Ovary (tissue), 7 donors: ENCODE measurements at regions not wholly inside any gene's neighbourhood (a gene's known extent, or its start where the extent isn't known, plus 50 kb on each side); places are given as distances from the start of the nearest gene placed in this dataset.

Source experiments
- DNase-seq, 5 donors: peaks; one replicate each; pipeline ENCODE4 v3.0.0-alpha.2; 2019 to 2020
- H3K27ac ChIP-seq, 2 donors: fragments of 200-600 bp; one replicate each; pipeline versions ENCODE4 v1.5.1 to v1.8.0; 2019 to 2022
- H3K27me3 ChIP-seq: fragments of 200-600 bp; one replicate; pipeline ENCODE4 v1.8.0; 2022
- H3K36me3 ChIP-seq: fragments of 200-600 bp; sonication (generic); one replicate; pipeline ENCODE4 v1.5.1; 2019
- H3K4me1 ChIP-seq: one replicate; pipeline ENCODE4 v1.8.1; 2013; ENCODE audit warnings: mild to moderate bottlenecking, moderate library complexity; ENCODE audit not compliant: insufficient read depth
- H3K4me3 ChIP-seq: fragments of 200-600 bp; sonication (generic); one replicate; pipeline ENCODE4 v1.5.1; 2017
- H3K9me3 ChIP-seq, 2 donors: fragments of 200-600 bp in 1 of 2; sonication (generic) in 1 of 2; one replicate each; pipeline versions ENCODE4 v1.5.1 to v1.8.1; 2013 to 2019; ENCODE audit warnings: mild to moderate bottlenecking in 1 of 2, moderate library complexity in 1 of 2
- EP300 ChIP-seq: sonication (generic); formaldehyde crosslinking; IDR thresholded peaks from one replicate; pipeline ENCODE4 v1.6.1; 2017; ENCODE audit warnings: antibody characterized with exemption
- POLR2A ChIP-seq: fragments of 450-650 bp; IDR thresholded peaks from one replicate; pipeline ENCODE4 v1.6.1; 2017; ENCODE audit warnings: antibody characterized with exemption, mild to moderate bottlenecking, moderate library complexity
- WGBS, 3 donors: extraction: QIAGEN DNeasy Blood & Tissue Kit in 1 of 3; methylation state at CpG; one replicate each; pipeline versions ENCODE4 v1.1.5 to v1.1.7; 2013 to 2017; 5-methylcytosine and 5-hydroxymethylcytosine counted together
- intact Hi-C, 4 donors: fragments of 100-400 bp; cut with DNase I; formaldehyde crosslinking; loops; one replicate each; pipeline versions ENCODE4 v1.11.0 to v1.15.1; 2022 to 2023
- TF ChIP-seq, protein P1 (sequence below), 3 donors: fragments of 450-650 bp in 2 of 3; fragments of 200-600 bp in 1 of 3; IDR thresholded peaks; one replicate each; pipeline versions ENCODE4 v1.5.1 to v1.8.0; 2016 to 2022; ENCODE audit warnings: antibody characterized with exemption in 3 of 3, mild to moderate bottlenecking in 1 of 3
- donor health status: DM: no; HTN: no; CAD: no; lungs with moderate emphysema.
- donor health status: DM: no; HTN: no; CAD: no.
- donor health status: Bipolar disorder and iron deficiency.
- donor health status: DM: no; HTN: no; CAD: no.
- donor health status: DM: yes; HTN: yes; CAD: no.

DNA sequence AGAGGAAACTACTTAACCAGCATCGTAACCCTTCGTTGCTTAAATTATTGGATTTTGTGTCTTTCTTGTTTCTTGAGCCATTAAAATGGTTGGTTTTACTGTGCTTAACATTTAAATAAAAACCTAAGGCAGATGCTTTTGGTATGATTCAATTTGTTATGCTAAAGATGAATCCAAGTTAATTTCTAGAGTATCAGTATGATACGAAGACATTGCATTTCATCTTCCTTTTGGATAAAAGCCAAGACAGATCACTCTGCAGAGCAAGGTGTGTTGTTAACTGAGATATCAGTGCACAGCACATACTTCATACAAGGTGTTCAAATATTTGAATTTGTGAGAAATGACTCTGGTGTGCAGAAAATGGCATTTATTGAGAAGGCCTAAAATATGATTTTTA lies 480.5 kb downstream of the PCNX1 start:
- 95% methylated on average over 3 of the region's 3 CpGs for WGBS, 3 donors
- TF ChIP-seq EP300 (no peak), POLR2A (no peak)
- TF ChIP-seq, protein P1, sequence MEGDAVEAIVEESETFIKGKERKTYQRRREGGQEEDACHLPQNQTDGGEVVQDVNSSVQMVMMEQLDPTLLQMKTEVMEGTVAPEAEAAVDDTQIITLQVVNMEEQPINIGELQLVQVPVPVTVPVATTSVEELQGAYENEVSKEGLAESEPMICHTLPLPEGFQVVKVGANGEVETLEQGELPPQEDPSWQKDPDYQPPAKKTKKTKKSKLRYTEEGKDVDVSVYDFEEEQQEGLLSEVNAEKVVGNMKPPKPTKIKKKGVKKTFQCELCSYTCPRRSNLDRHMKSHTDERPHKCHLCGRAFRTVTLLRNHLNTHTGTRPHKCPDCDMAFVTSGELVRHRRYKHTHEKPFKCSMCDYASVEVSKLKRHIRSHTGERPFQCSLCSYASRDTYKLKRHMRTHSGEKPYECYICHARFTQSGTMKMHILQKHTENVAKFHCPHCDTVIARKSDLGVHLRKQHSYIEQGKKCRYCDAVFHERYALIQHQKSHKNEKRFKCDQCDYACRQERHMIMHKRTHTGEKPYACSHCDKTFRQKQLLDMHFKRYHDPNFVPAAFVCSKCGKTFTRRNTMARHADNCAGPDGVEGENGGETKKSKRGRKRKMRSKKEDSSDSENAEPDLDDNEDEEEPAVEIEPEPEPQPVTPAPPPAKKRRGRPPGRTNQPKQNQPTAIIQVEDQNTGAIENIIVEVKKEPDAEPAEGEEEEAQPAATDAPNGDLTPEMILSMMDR (IDR thresholded peaks at IDR 0.05): no peak
- H3K4me3 ChIP-seq: no peak overlapping the region
- H3K27me3 ChIP-seq: no peaks in the 10 kb centered on the region
- H3K4me1 ChIP-seq: peaks cover 2% of the 10 kb centered on the region
- no peaks in the 10 kb centered on the region for H3K36me3 ChIP-seq
- intact Hi-C loops: no loop called here
- no peak for DNase-seq
- no peaks in the 10 kb centered on the region for H3K9me3 ChIP-seq
- H3K27ac ChIP-seq: no peak overlapping the region

DNA sequence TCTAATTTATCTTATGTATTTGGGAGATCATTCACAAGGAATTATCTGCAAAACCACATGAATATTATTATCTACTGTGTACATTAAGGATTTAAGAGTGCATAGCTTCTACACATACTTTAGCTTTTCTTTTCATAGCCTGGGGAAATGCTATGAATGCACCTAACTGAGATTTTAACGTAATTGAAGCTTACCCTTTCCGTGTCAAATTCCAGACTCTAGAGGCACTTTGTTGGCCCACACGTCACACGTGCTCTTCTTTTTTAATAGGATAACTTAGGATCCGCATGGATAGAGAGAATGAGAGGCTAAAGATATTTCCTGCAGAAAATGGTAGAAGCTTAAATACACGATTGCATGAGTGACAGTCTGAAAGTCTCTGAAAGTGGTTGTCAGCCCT lies 481.1 kb downstream of the PCNX1 start:
- TF ChIP-seq, protein P1 (IDR thresholded peaks at IDR 0.05): no peak
- TF ChIP-seq EP300: no peak
- no peak for TF ChIP-seq POLR2A
- no peaks in the 10 kb centered on the region for H3K9me3 ChIP-seq
- no peaks in the 10 kb centered on the region for H3K36me3 ChIP-seq
- no peak overlapping the region for H3K4me3 ChIP-seq
- no peak overlapping the region for H3K27ac ChIP-seq
- H3K27me3 ChIP-seq: no peaks in the 10 kb centered on the region
- WGBS, 3 donors: 94 to 96% (median 94%) methylated on average over 6 of the region's 6 CpGs
- intact Hi-C loops: no loop called here
- peaks cover 2% of the 10 kb centered on the region for H3K4me1 ChIP-seq
- no peak for DNase-seq

DNA sequence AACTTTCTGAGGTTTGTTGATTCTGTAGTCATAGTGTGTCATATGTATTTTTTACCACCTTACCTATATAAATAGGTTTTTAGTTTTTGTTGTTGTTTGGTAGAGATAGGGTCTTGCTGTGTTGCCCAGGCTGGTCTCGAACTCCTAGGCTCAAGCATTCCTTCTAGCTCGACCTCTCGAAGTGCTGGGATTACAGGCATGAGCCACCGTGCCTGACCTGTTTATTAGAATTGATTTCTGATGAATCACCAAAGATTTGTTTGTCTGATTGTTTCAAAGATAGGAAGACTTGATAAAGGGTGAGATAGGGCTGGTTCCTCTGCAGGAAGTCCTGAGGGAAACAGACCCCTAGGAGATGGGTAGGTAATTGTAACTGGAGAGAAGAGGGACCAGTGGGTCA lies 481.6 kb downstream of the PCNX1 start:
- intact Hi-C loops: no loop called here
- Histone ChIP-seq H3K4me3 (no peak overlapping the region), H3K27ac (no peak overlapping the region), H3K36me3 (no peaks in the 10 kb centered on the region), H3K9me3 (no peaks in the 10 kb centered on the region), H3K4me1 (peaks cover 2% of the 10 kb centered on the region), H3K27me3 (no peaks in the 10 kb centered on the region)
- no peak for TF ChIP-seq POLR2A
- no peak for DNase-seq
- WGBS, 3 donors: 94 to 96% (median 94%) methylated on average over 4 of the region's 4 CpGs

DNA sequence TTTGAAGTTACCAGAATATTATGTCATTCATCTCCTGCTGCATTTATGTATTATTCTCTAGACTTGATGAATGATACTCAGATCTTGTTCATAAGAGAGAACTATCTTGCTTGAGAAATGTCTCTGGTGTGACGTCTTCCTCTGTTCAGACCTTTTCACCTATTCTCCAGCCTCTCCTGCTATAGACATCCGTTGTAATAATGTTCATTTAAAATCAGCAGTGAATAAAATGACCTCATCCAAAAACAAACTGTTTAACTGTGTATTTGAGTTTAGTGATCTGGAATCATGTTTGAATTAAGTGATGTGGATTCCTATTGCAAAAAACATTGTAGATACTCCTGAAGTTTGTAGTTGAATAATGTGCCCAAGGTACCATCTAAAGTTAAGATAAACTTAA lies 487.1 kb downstream of the PCNX1 start:
- 61 to 76% (median 62%) methylated on average over 2 of the region's 2 CpGs for WGBS, 3 donors
- H3K4me3 ChIP-seq: no peak overlapping the region
- no peaks in the 10 kb centered on the region for H3K27me3 ChIP-seq
- H3K4me1 ChIP-seq: no peaks in the 10 kb centered on the region
- TF ChIP-seq, protein P1 (IDR thresholded peaks at IDR 0.05): no peak
- TF ChIP-seq EP300: no peak
- no peak for TF ChIP-seq POLR2A
- H3K36me3 ChIP-seq: no peaks in the 10 kb centered on the region
- no peak for DNase-seq
- no peaks in the 10 kb centered on the region for H3K9me3 ChIP-seq
- H3K27ac ChIP-seq: no peak overlapping the region
- intact Hi-C loops: no loop called here

DNA sequence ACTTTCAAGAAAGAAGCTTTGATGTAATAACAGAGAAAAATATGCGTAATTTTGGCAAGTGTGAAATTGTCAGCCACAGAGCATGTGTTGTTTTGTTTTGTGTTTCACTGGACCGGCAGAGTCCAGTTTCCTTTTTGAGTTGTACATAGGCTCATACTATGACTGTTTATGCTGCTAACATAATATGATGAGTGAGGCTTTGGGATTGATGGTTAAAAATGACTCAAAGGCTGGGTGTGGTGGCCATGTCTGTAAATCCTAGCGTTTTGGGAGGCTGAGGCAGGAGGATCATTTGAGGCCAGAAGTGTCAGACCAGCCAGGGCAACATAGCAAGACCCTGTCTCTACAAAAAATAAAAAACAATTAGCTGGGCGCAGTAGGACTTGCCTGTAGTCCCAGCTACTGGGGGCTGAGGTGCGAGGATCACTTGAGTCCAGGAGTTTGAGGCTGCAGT lies 487.9 kb downstream of the PCNX1 start:
- TF ChIP-seq, protein P1 (IDR thresholded peaks at IDR 0.05): no peak
- TF ChIP-seq EP300 (no peak), POLR2A (no peak)
- Histone ChIP-seq H3K27me3 (no peaks in the 10 kb centered on the region), H3K4me1 (no peaks in the 10 kb centered on the region), H3K36me3 (no peaks in the 10 kb centered on the region), H3K27ac (no peak overlapping the region), H3K4me3 (no peak overlapping the region), H3K9me3 (no peaks in the 10 kb centered on the region)
- no peak for DNase-seq
- 81 to 86% (median 82%) methylated on average over 5 of the region's 5 CpGs for WGBS, 3 donors
- intact Hi-C loops: no loop called here
